Ishikawa (cell line): ENCODE measurements at regions not wholly inside any gene's neighbourhood (a gene's known extent, or its start where the extent isn't known, plus 50 kb on each side); places are given as distances from the start of the nearest gene placed in this dataset.

Source experiments
- CEBPB ChIP-seq: IDR thresholded peaks from 2 replicates; pipeline ENCODE4 v1.6.1; 2012
- CREB1 ChIP-seq: IDR thresholded peaks from 2 replicates; pipeline ENCODE4 v1.6.1; 2012; ENCODE audit warnings: low read depth
- EGR1 ChIP-seq: IDR thresholded peaks from 2 replicates; pipeline ENCODE4 v1.6.1; 2012
- EP300 ChIP-seq: IDR thresholded peaks from 2 replicates; pipeline ENCODE4 v1.6.1; 2012; ENCODE audit warnings: borderline replicate concordance
- FOXM1 ChIP-seq: IDR thresholded peaks from 2 replicates; pipeline ENCODE4 v1.6.1; 2012; ENCODE audit warnings: low read depth, borderline replicate concordance
- NFIC ChIP-seq: IDR thresholded peaks from 2 replicates; pipeline ENCODE4 v1.6.1; 2012
- RAD21 ChIP-seq: IDR thresholded peaks from 2 replicates; pipeline ENCODE4 v1.6.1; 2012; ENCODE audit warnings: low read depth
- TAF1 ChIP-seq: IDR thresholded peaks from 2 replicates; pipeline ENCODE4 v1.6.1; 2012; ENCODE audit warnings: low read depth, mild to moderate bottlenecking
- TCF12 ChIP-seq: IDR thresholded peaks from 2 replicates; pipeline ENCODE4 v1.6.1; 2012; ENCODE audit warnings: low read depth
- TEAD4 ChIP-seq: IDR thresholded peaks from 2 replicates; pipeline ENCODE4 v1.6.1; 2012
- YY1 ChIP-seq: IDR thresholded peaks from 2 replicates; pipeline ENCODE4 v1.6.1; 2012; ENCODE audit warnings: low read depth
- TF ChIP-seq, protein P1 (sequence below): IDR thresholded peaks from 2 replicates; pipeline ENCODE4 v1.6.1; 2012
- TF ChIP-seq, protein P2 (sequence below): IDR thresholded peaks from 2 replicates; pipeline ENCODE4 v1.6.1; 2012
- TF ChIP-seq, protein P3 (sequence below): IDR thresholded peaks from 2 replicates; pipeline ENCODE4 v1.6.1; 2012; ENCODE audit warnings: low read depth, mild to moderate bottlenecking

DNA sequence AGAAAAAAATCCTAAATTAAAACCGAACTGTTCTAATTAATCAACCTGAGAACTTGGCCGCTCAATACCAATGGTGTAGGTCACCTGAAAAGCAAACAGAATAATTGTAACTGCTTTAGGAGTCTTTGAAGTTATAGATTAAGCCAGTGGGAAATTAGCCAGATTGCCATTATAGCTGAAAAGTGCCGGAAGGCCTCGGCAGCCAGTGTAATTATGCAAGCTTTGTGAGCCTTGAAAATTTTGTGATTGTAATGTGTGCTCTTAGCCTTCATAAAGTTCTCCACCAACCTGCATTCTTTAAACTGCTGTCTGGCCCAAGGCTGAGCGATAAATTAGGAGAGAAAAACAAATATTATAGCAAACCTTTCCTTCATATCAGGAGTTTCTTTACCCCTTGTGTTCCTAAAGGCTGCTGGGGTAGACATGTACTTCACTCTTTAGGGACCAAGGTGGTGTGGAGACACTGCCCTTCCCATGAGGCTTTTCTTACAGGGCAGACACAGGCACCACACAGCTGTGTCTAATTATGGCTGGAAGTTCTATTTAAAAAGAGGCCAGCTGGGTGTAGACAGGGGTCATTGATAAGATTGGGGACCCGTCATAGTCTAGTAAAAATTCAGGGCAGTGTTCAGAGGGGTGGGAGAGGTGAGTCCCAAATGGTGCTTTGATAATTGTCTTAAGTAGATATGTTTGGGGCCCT, 991.2 kb downstream of the FLRT2 start:
- TF ChIP-seq, protein P1, sequence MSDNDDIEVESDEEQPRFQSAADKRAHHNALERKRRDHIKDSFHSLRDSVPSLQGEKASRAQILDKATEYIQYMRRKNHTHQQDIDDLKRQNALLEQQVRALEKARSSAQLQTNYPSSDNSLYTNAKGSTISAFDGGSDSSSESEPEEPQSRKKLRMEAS: no peak
- TF ChIP-seq CEBPB: no peak
- TF ChIP-seq EP300: no peak
- TF ChIP-seq NFIC: no peak
- TF ChIP-seq CREB1: no peak
- no peak for TF ChIP-seq RAD21
- TF ChIP-seq TCF12: no peak
- TF ChIP-seq, protein P2, sequence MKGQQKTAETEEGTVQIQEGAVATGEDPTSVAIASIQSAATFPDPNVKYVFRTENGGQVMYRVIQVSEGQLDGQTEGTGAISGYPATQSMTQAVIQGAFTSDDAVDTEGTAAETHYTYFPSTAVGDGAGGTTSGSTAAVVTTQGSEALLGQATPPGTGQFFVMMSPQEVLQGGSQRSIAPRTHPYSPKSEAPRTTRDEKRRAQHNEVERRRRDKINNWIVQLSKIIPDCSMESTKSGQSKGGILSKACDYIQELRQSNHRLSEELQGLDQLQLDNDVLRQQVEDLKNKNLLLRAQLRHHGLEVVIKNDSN: no peak
- no peak for TF ChIP-seq YY1
- TF ChIP-seq FOXM1: no peak
- TF ChIP-seq TAF1: no peak
- TF ChIP-seq EGR1: no peak
- TF ChIP-seq, protein P3, sequence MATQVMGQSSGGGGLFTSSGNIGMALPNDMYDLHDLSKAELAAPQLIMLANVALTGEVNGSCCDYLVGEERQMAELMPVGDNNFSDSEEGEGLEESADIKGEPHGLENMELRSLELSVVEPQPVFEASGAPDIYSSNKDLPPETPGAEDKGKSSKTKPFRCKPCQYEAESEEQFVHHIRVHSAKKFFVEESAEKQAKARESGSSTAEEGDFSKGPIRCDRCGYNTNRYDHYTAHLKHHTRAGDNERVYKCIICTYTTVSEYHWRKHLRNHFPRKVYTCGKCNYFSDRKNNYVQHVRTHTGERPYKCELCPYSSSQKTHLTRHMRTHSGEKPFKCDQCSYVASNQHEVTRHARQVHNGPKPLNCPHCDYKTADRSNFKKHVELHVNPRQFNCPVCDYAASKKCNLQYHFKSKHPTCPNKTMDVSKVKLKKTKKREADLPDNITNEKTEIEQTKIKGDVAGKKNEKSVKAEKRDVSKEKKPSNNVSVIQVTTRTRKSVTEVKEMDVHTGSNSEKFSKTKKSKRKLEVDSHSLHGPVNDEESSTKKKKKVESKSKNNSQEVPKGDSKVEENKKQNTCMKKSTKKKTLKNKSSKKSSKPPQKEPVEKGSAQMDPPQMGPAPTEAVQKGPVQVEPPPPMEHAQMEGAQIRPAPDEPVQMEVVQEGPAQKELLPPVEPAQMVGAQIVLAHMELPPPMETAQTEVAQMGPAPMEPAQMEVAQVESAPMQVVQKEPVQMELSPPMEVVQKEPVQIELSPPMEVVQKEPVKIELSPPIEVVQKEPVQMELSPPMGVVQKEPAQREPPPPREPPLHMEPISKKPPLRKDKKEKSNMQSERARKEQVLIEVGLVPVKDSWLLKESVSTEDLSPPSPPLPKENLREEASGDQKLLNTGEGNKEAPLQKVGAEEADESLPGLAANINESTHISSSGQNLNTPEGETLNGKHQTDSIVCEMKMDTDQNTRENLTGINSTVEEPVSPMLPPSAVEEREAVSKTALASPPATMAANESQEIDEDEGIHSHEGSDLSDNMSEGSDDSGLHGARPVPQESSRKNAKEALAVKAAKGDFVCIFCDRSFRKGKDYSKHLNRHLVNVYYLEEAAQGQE: no peak
- TF ChIP-seq TEAD4: no peak
